Occipital lobe (tissue), 1 donor: ENCODE measurements at regions not wholly inside any gene's neighbourhood (a gene's known extent, or its start where the extent isn't known, plus 50 kb on each side); places are given as distances from the start of the nearest gene placed in this dataset.
"Not testable (repeated sequence)": the region's sequence is repeated elsewhere in the genome, so short reads cannot be mapped to it uniquely, and the experiment has no call there.

ENCODE experiments used
- DNase-seq: peaks from one replicate; lab custom pipeline; 2025; lab: John Stamatoyannopoulos, UW

DNA sequence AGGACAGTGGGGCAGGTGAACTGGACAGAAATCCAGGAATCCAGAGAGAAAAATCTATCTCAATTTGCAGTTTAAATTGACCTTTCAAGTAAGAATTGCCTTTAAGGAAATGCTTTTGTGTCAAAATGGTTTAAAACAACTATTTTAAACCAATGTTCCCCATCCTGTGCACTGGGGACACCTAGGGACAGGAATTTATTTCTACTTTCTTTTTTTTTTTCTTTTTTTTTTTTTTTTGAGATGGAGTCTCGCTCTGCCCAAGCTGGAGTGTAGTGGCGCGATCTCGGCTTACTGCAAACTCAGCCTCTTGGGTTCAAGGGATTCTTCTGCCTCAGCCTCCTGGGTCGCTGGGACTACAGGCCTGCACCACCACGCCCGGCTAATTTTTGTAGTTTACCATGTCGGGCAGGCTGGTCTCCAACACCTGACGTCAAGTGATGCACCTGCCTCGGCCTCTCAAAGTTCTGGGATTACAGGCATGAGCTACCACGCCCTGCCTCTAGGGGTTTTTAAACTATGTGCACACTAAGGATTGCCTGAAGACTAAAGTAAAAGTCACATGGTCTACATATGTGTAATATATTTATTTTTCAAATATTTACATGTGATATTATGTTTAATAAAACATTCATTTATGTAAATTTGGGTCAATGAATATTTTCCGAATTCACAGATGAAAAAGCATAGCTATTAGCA lies 1213.4 kb downstream of the STIM2 start:
- no peak for DNase-seq

DNA sequence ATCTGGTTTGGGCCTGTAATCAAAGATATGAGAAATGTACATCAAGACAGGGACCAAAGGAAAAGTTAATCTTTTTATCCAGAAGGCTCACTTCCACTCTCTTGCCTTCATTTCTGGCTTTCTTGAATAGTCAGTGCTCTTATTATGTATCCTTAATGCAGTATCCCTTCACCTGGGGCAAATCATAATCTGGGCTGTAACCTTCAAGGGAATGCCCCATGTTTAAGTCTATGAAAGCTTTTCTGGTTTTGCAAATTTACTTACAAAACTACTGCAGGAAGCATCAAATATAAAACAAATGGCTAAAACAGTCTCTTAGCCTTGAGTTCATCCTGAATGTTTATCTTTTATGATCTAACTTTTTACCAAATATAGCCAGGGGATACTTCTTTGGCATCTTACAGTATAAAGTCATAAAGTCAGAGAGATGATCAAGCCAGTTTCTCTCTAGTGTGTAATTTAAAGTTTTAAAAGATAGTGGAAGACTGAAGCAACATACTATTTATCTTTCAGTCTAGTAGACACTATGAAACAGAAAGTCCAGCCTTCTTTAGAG lies 1214.8 kb downstream of the STIM2 start:
- no peak for DNase-seq

DNA sequence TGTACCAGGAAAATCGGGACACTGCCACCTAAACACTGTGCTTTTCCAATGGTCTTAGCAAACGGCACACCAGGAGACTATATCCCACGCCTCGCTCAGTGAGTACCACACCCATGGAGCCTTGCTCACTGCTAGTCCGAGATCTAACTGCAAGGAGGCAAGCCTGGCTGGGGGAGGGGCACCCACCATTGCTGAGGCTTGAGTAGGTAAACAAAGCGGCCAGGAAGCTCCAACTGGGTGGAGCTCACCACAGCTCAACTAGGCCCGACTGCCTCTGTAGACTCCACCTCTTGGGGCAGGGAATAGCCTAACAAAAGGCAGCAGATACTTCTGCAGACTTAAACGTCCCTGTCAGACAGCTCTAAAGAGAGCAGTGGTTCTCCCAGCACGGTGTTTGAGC lies 1216.6 kb downstream of the STIM2 start:
- DNase-seq, result not testable (repeated sequence)

DNA sequence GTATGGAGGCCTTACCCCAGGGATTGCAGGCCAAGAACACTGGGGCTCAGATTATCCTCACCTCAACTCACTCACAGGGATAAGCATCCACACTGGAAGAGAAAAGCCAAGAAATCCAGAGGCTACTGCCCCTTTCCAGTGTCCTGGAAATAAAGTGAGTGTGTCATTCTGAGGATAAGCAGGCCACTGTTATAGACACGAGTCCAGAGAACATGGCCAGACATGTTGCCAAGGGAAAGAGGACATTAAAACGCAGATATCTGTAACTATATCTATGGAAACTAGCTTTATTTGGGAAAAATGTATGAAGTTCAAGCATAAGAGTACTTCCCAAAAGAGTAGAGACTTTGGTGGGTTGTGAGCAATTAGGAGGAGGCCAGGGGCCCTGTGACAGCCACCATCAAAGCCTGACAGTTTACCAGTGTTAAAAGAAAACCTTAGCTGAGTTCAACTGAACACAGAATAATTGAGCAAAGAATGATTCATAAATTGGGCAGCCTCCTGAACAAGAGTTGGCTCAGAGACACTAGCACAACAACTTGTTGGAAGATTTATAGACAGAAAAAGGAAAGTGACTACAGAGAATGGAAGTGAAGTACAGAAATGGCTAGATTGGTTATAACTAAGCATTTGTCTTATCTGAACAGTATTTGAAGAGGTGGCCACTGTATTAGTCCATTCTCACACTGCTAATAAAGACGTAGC lies 1222.2 kb downstream of the STIM2 start:
- DNase-seq, result no peak

DNA sequence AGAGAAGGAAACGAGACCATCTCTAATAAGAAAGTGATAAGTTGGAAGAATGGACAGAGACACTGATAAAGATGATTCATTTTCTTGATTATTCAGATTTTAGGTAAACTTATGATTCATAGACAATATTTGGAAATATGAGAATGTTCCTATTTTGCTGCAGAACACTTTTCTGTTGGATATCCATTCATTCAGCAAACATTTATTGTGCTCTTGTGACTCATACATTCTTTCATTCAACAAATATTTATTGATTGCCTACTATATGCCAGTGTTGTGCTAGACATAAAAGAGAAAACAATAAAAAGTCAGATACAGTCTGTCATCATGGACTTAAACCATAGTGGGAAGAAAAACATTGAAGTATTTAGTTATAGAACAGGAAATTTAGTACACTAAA lies 1232.0 kb downstream of the STIM2 start:
- DNase-seq, result no peak

DNA sequence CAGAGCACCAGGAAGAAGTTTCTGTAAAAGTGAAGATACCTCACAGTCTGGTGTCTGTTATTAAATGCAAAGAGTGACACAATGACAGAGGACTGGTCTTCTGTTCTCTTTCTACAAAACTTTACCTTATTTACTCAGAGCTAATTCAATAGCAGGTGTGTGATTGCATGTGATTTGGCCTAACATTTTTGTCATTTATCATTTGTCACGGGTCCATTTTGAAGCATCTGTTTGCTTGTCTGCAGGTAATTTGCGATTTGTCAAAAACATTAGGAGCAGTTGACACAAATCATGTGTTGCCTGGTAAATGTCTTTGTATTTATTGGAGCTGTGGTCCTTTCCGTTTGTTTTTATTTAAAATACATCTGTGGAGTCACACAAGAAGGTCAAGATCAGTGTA lies 1232.4 kb downstream of the STIM2 start:
- DNase-seq, result no peak

DNA sequence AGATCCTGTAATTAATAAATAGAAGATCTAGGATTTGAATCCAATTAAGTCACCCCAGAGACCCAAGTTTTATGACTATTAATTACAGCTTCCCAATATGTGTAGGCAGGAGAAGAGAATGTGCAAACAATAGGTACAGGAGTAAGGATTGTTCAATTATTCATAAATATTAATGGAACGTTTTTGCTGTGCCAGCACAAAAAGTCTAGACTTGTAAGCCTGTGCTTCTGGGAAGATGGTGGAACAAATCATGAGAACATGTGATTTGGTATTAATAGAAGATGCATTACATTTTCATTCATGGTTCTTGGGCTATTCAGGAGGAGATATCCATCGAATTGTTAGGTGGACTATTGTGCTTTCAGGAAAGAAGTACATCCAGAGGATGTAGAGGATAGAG lies 1240.9 kb downstream of the STIM2 start:
- DNase-seq, result no peak

DNA sequence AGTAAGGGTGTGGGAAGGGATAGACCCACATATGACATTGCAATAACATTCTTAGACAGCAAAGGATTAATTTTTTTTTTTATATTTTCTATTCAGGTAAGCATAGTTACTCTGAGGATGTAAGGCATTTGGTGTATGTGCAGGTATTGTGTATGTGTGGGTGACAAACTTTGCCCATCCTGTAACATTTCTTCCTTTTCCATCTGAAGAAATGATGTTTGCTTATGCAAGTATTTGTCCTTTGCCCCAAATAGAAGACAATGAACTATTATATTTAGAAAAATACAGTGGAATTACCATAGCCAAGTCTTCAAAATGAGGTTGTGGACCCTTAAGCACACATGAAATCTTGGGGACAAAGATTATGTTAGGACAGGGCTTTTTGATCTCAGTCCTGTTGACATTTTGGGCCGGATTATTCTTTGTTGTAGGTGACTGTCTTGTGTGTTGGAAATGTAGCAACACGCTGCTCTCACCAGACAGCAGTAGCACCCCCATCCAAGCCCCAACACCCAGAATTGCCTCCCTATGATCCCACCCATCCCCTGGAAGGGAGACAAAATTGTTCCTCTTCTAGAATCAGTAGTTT lies 1244.7 kb downstream of the STIM2 start:
- no peak for DNase-seq

DNA sequence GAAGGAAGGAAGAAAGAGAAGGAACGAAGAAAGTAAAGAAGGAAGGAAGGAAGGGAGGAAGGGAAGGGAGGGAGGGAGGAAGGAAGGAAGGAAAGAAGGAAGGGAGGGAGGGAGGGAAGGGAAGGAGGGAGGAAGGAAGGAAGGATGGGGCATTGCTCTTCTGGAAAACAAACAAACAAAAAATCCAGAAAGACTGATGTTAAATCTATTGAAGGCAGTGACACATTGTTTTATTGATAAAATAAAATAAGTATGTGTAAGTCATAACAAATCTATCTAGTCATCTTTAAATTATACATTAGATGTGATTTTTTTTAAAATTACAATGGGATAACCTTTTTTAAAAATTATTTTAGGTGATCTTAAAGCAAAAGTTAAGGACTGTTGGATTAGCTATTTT lies 1245.5 kb downstream of the STIM2 start:
- DNase-seq, result no peak

DNA sequence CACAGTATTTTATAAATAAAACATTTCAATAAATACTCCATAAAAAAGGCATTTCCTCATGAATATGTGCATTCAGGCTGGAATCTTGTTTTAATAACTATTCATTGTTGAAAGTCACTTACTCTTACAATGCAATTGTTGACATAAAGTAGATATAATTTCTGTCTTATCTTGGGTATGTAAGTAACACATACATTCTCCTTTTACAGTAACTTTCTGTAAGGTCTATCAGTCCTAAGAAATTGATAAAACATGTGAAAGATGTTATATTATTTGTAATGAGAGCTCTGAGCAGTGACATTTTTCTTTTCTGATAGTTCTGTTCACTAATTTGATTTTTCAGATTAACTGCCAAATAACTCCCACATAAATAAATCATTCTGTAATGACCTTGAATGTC lies 1249.2 kb downstream of the STIM2 start:
- no peak for DNase-seq

DNA sequence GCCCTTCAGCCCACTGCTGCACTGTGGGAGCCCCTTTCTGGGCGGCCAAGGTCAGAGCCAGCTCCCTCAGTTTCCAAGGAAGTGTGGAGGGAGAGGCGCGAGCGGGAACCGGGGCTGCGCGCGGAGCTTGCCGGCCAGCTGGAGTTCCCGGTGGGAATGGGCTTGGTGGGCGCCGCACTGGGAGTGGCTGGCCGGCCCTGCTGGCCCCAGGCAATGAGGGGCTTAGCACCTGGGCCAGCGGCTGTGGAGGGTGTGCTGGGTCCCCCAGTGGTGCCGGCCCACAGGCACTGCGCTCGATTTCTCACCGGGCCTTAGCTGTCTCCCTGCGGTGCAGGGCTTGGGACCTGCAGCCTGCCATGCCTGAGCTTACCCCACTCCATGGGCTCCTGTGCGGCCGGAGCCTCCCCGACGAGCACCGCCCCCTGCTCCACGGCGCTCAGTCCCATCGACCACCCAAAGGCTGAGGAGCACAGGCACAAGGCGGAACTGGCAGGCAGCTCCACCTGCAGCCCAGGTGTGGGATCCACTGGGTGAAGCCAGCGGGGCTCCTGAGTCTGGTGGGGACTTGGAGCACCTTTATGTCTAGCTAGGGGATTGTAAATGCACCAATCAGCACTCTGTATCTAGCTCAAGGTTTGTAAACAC lies 1252.2 kb downstream of the STIM2 start:
- not testable (repeated sequence) for DNase-seq

DNA sequence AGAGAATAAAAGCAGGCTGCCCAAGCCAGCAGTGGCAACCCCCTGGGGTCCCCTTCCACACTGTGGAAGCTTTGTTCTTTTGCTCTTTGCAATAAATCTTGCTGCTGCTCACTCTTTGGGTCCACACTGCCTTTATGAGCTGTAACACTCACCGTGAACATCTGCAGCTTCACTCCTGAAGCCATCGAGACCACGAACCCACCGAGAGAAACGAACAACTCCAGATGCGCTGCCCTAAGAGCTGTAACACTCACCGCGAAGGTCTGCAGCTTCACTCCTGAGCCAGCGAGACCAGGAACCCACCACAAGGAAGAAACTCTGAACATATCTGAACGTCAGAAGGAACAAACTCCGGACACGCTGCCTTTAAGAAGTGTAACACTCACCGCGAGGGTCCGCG lies 1252.9 kb downstream of the STIM2 start:
- not testable (repeated sequence) for DNase-seq

DNA sequence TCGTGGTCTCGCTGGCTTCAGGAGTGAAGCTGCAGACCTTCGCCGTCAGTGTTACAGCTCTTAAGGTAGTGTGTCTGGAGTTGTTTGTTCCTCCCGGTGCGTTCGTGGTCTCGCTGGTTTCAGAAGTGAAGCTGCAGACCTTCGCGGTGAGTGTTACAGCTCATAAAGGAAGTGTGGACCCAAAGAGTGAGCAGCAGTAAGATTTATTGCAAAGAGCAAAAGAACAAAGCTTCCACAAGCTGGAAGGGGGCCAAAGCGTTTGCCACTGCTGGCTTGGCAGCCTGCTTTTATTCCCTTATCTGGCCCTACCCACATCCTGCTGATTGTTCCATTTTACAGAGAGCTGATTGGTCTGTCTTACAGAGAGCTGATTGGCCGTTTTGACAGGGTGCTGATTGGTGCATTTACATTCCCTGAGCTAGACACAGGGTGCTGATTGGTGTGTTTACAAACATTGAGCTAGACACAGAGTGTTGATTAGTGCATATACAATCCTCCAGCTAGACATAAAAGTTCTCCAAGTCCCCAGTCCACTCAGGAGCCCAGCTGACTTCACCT lies 1256.0 kb downstream of the STIM2 start:
- DNase-seq, result not testable (repeated sequence)

DNA sequence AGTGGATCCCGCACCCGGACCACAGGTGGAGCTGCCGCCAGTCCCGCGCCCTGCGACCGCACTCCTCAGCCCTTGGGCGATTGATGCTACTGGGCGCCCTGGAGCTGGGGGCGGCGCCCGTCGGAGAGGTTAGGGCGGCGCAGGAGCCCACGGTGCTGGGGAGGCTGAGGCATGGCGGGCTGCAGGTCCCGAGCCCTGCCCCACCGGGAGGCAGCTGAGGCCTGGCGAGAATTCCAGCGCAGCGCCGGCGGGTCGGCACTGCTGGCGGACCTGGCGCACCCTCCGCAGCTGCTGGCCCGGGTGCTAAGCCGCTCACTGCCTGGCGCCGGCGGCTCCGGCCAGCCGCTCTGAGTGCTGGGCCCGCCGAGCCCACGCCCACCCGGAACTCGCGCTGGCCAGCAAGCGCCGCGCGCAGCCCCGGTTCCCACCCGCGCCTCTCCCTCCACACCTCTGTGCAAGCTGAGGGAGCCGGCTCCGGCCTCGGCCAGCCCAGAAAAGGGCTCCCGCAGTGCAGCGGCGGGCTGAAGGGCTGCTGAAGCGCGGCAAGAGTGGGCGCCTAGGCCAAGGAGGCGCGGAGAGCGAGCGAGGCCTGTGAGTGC lies 1256.5 kb downstream of the STIM2 start:
- DNase-seq, result no peak

DNA sequence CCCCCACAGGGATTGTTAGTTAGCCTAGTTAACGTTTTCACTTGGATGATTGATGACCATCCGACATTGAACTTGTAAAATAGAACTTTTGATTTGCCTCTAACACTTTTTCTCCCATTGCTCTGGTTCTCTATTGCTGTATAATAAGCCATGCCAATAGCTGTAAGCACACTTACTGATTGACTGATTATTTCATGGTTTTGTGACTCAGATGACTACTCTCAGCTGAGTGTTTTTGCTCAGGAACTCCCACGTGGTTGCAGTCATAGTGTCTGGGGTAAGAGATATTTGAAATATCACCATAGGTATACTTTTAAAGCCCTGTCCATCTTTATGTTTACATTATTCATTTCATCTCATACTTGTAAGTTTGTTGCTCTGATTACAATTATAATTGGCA lies 1285.5 kb downstream of the STIM2 start:
- no peak for DNase-seq

DNA sequence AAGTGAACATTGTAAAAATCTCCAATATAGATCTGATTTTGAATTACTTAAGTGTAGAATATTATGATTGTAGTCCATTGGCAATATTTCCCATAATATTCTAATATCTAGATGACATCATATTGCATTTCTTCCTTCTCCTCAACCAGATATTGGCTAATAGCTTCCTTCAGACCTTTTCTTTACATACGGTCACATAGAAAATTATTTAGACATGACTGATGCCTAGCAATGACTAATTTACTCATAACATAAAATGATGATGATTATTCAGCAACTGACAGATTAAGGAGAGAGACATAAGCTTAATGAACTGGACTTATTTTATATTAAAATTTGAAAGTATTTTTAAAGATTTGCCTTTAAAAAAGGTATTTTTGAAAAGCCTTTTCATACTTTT lies 1287.6 kb downstream of the STIM2 start:
- DNase-seq, result no peak

DNA sequence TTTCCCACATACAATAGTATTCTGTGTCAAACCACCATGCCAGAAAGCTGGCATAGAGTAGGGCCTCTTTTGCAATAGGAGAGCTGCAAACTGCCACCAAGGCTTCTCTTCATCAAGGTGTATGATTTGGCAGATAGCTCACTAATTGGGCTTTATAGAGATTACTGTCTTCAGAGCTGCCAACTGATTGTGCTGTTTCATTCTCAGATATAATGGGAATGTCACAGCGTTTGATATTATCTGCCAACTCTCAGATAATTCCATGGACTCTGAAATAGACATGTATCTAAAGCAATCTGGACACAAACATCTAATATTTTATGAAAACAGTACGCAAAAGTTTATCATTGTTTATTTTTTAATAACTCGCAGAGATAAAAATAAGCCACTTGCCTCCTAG lies 1289.1 kb downstream of the STIM2 start:
- no peak for DNase-seq

DNA sequence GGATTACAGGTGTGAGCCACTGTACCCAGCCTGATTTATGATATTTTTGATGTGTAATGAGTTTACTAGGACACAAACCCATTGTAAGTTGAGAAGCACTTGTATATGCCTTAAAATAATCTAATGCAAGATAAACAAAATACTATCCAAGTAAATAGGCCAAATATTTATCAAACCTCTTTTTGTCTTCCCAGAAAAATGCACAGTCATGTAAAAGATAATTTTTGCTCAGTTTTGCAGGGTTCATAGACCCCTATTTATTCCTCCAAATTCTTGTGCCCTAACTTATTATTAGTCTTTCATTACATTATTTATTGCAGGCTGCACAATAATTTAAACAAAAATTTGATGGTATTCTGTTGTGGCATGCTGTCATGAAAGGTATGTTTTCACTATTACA lies 1290.7 kb downstream of the STIM2 start:
- no peak for DNase-seq

DNA sequence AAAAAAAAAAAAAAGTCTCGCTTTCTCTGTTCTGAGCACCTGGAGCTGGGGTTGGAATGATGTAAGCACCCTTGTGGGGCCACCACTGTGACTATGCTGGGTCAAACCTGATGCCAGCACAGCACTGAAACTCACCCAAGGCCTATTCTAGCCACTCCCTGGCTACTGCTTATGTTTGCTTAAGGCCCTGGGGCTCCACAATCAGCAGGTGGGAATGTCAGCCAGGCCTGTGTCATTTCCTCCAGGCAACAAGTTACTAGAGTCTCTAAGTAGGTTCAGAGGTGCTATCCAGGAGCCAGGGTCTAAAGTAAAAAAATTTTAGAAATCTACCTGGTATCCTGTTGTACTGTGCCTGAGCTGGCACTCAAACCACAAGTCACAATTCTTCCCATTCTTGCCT lies 1306.8 kb downstream of the STIM2 start:
- no peak for DNase-seq

DNA sequence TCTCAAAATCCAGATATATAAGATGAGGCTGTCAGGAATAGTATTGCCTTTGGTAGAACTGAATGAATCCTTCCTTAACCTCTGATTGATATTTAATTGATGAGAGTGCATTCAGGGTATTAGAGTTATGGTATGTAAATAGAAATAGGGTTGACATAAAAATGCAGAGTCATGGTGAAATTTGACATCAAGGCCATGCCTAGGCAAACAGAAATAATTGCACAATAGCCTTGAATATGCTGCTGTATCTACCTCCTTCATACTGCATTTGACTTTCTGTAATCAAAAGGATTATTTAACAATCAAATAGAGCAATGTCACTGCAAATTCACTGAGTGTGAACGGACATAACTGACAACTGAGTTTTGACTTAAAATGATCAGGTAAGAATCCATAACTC lies 1316.3 kb downstream of the STIM2 start:
- DNase-seq, result no peak

DNA sequence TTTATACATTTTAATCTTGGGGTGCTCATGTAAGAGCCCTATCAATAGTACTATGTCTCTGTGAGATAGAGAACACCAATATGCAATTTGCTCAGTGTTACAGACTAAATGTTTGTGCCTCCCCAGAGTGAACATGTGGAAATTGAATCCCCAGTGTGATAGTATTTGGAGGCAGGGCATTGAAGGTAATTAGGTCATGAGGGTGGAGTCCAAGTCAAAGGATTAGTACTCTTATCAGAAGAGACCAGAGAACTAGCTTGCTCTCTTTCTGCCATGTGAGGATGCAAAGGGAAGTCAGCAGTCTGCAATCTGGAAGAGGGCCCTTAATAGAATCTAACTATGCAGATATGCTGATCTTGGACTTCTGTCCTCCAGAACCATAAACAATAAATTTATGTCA lies 1317.0 kb downstream of the STIM2 start:
- DNase-seq, result no peak

DNA sequence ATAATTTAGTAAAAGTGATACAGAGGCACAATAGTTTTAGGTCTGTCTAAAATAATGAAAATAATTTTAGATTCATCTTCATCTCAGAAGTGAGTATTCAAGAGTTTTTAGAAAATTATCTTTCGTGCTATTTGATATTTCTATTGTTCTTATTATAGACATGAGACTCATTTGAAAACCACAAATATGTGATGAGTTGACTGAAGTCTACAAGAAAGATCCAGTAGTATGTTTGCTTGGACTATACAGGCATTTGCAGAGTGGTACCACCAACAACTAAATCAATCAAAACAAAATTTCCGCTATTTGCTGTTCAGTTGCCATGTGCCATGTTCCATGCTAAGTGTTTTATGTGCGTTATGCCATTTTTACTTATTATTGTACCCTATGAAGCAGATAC lies 1318.5 kb downstream of the STIM2 start:
- DNase-seq, result no peak
